SH-SY5Y (cell line): ENCODE measurements at regions not wholly inside any gene's neighbourhood (a gene's known extent, or its start where the extent isn't known, plus 50 kb on each side); places are given as distances from the start of the nearest gene placed in this dataset.

Source experiments
- GATA2 ChIP-seq: IDR thresholded peaks from 2 replicates; pipeline ENCODE4 v1.6.1; 2011; ENCODE audit warnings: mild to moderate bottlenecking, low read depth, low read length
- GATA3 ChIP-seq: IDR thresholded peaks from 2 replicates; pipeline ENCODE4 v1.6.1; 2011; ENCODE audit warnings: low read depth, mild to moderate bottlenecking, low read length, moderate library complexity

DNA sequence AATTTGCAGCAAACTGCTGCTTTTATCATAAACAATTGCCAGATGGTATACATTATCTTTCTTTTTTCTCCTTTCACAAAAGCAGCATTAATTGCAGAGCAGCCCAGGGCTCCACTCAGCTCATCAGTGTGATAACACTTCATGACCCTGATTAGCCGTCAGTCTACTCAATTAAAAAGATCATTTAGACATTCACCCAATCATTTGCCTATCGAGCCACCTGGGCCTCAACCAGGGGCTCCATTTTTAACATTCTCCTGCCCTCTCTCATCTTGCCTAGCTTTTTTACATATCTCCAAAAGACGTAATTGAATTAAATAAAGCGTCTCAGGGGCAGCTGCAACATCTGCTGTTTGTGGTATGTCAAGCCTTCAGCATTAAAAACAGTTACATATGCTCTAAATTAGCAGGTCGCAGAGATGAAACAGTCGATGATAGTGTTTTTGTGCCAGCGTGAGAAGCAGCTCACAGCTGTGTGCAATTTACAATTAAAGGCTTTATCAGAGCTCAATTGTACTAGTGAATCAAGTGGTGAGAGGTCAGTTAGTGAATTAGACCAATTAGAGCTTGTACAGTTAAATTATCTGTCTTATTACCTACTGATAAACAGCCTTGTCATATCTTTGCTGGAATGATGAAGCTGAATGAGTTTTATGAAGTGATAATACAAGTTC, 522.5 kb downstream of the ETV1 start:
- TF ChIP-seq GATA2 (peak; percentile 91), GATA3 (peak; percentile 96)
